HEK293 (cell line): ENCODE measurements at regions not wholly inside any gene's neighbourhood (a gene's known extent, or its start where the extent isn't known, plus 50 kb on each side); places are given as distances from the start of the nearest gene placed in this dataset.

Experiments used
- CTCF ChIA-PET: fragments of 350-600 bp; formaldehyde crosslinking; extraction: SDS; loops from one replicate; lab custom pipeline; 2021; ENCODE audit warnings: antibody characterized with exemption; lab: Yijun Ruan, JAX
- POLR2A ChIA-PET: fragments of 300-600 bp; formaldehyde crosslinking; extraction: SDS; loops from one replicate; lab custom pipeline; 2020; ENCODE audit warnings: antibody characterized with exemption, inconsistent platforms; lab: Yijun Ruan, JAX
- H3K27ac ChIP-seq: fragments of 200-500 bp; sonication (Bioruptor generic); 2 replicates; pipeline ENCODE4 v1.5.1; 2014; ENCODE audit warnings: low read depth, low read length, control low read depth, inconsistent platforms; ENCODE audit errors: extremely low read depth
- H3K36me3 ChIP-seq, 2 experiments: fragments of 200-500 bp in 1 of 2; sonication (Bioruptor generic) in 1 of 2; 1 replicate in 1 of 2; 2 replicates in 1 of 2; pipeline ENCODE4 v1.5.1; 2014 to 2017; ENCODE audit warnings: inconsistent platforms in 2 of 2, low read length in 2 of 2; ENCODE audit not compliant: control insufficient read depth in 2 of 2, insufficient read depth in 1 of 2
- H3K4me1 ChIP-seq: fragments of 200-500 bp; sonication (Bioruptor generic); 2 replicates; pipeline ENCODE4 v1.5.1; 2014; ENCODE audit warnings: mild to moderate bottlenecking, low read length, inconsistent platforms; ENCODE audit not compliant: control insufficient read depth, insufficient read depth
- H3K4me3 ChIP-seq: 2 replicates; pipeline ENCODE4 v1.5.1; 2011; ENCODE audit warnings: low read depth, mild to moderate bottlenecking, control low read depth, low read length, moderate library complexity
- H3K9me3 ChIP-seq: fragments of 200-500 bp; sonication (Bioruptor generic); 2 replicates; pipeline ENCODE4 v1.5.1; 2014; ENCODE audit warnings: low read depth, low read length, inconsistent platforms; ENCODE audit not compliant: control insufficient read depth, insufficient read depth
- GFI1B ChIP-seq: fragments of 450-650 bp; formaldehyde crosslinking; IDR thresholded peaks from 2 replicates; pipeline ENCODE4 v1.5.1; 2016; ENCODE audit warnings: missing biosample characterization, missing genetic modification characterization
- REPIN1 ChIP-seq: fragments of 450-650 bp; formaldehyde crosslinking; IDR thresholded peaks from 2 replicates; pipeline ENCODE4 v1.5.1; 2017; ENCODE audit warnings: missing biosample characterization, missing genetic modification characterization, low read depth
- SETDB1 ChIP-seq: IDR thresholded peaks from one replicate; pipeline ENCODE4 v1.6.1; 2017; ENCODE audit warnings: mild to moderate bottlenecking, low read length, moderate library complexity, mixed read lengths; ENCODE audit not compliant: insufficient read length
- ZBTB7A ChIP-seq: fragments of 450-650 bp; formaldehyde crosslinking; IDR thresholded peaks from 2 replicates; pipeline ENCODE4 v1.5.1; 2016; ENCODE audit warnings: low read depth, missing biosample characterization, missing genetic modification characterization
- ZIC2 ChIP-seq: fragments of 450-650 bp; formaldehyde crosslinking; IDR thresholded peaks from 2 replicates; pipeline ENCODE4 v1.5.1; 2016; ENCODE audit warnings: missing biosample characterization, missing genetic modification characterization
- ZNF174 ChIP-seq: fragments of 450-650 bp; formaldehyde crosslinking; IDR thresholded peaks from 2 replicates; pipeline ENCODE4 v1.5.0; 2017; ENCODE audit warnings: missing biosample characterization, mild to moderate bottlenecking, missing genetic modification characterization
- ZNF19 ChIP-seq: fragments of 450-650 bp; formaldehyde crosslinking; IDR thresholded peaks from 2 replicates; pipeline ENCODE4; 2016; ENCODE audit warnings: missing biosample characterization, missing genetic modification characterization, low read depth
- ZNF214 ChIP-seq: fragments of 450-650 bp; formaldehyde crosslinking; IDR thresholded peaks from 2 replicates; pipeline ENCODE4 v1.5.1; 2017; ENCODE audit warnings: missing biosample characterization, mild to moderate bottlenecking, missing genetic modification characterization, borderline replicate concordance
- ZNF341 ChIP-seq: fragments of 450-650 bp; formaldehyde crosslinking; IDR thresholded peaks from 2 replicates; pipeline ENCODE4; 2016; ENCODE audit warnings: low read depth, missing biosample characterization, missing genetic modification characterization
- ZNF391 ChIP-seq: fragments of 450-650 bp; formaldehyde crosslinking; IDR thresholded peaks from 2 replicates; pipeline ENCODE4 v1.5.1; 2016; ENCODE audit warnings: low read depth, missing biosample characterization, missing genetic modification characterization, borderline replicate concordance
- ZNF544 ChIP-seq: fragments of 450-650 bp; formaldehyde crosslinking; IDR thresholded peaks from 2 replicates; pipeline ENCODE4 v1.5.0; 2017; ENCODE audit warnings: missing biosample characterization, missing genetic modification characterization
- ZNF549 ChIP-seq: fragments of 450-650 bp; IDR thresholded peaks from 2 replicates; pipeline ENCODE4 v1.5.1; 2018; ENCODE audit warnings: missing biosample characterization, missing genetic modification characterization, mild to moderate bottlenecking, inconsistent platforms, moderate library complexity
- ZNF571 ChIP-seq: fragments of 450-650 bp; formaldehyde crosslinking; IDR thresholded peaks from 2 replicates; pipeline ENCODE4 v1.5.0; 2017; ENCODE audit warnings: missing biosample characterization, missing genetic modification characterization
- ZNF585B ChIP-seq: fragments of 450-650 bp; formaldehyde crosslinking; IDR thresholded peaks from 2 replicates; pipeline ENCODE4 v1.5.1; 2016; ENCODE audit warnings: missing biosample characterization, missing genetic modification characterization
- ZNF596 ChIP-seq: fragments of 450-650 bp; IDR thresholded peaks from 2 replicates; pipeline ENCODE4 v1.5.0; 2018; ENCODE audit warnings: missing biosample characterization, mild to moderate bottlenecking, missing genetic modification characterization, moderate library complexity
- ZNF747 ChIP-seq: fragments of 450-650 bp; formaldehyde crosslinking; IDR thresholded peaks from 2 replicates; pipeline ENCODE4 v1.5.1; 2016; ENCODE audit warnings: missing biosample characterization, missing genetic modification characterization
- ZNF777 ChIP-seq: fragments of 450-650 bp; formaldehyde crosslinking; IDR thresholded peaks from 2 replicates; pipeline ENCODE4 v1.5.1; 2017; ENCODE audit warnings: missing biosample characterization, missing genetic modification characterization, borderline replicate concordance
- TF ChIP-seq, protein P1 (sequence below): fragments of 450-650 bp; formaldehyde crosslinking; IDR thresholded peaks from 2 replicates; pipeline ENCODE4 v1.5.0; 2017; ENCODE audit warnings: missing biosample characterization, missing genetic modification characterization, borderline replicate concordance
- TF ChIP-seq, protein P2 (sequence below): fragments of 450-650 bp; formaldehyde crosslinking; IDR thresholded peaks from 2 replicates; pipeline ENCODE4 v1.5.1; 2016; ENCODE audit warnings: missing biosample characterization, missing genetic modification characterization
- TF ChIP-seq, protein P3 (sequence below): fragments of 450-650 bp; formaldehyde crosslinking; IDR thresholded peaks from 2 replicates; pipeline ENCODE4 v1.5.1; 2016; ENCODE audit warnings: missing biosample characterization, missing genetic modification characterization

- TF ChIP-seq, protein P1, sequence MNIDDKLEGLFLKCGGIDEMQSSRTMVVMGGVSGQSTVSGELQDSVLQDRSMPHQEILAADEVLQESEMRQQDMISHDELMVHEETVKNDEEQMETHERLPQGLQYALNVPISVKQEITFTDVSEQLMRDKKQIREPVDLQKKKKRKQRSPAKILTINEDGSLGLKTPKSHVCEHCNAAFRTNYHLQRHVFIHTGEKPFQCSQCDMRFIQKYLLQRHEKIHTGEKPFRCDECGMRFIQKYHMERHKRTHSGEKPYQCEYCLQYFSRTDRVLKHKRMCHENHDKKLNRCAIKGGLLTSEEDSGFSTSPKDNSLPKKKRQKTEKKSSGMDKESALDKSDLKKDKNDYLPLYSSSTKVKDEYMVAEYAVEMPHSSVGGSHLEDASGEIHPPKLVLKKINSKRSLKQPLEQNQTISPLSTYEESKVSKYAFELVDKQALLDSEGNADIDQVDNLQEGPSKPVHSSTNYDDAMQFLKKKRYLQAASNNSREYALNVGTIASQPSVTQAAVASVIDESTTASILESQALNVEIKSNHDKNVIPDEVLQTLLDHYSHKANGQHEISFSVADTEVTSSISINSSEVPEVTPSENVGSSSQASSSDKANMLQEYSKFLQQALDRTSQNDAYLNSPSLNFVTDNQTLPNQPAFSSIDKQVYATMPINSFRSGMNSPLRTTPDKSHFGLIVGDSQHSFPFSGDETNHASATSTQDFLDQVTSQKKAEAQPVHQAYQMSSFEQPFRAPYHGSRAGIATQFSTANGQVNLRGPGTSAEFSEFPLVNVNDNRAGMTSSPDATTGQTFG (tag by site-specific recombination): no peak
- no peak for TF ChIP-seq ZNF341 (tag by site-specific recombination)
- TF ChIP-seq, protein P2, sequence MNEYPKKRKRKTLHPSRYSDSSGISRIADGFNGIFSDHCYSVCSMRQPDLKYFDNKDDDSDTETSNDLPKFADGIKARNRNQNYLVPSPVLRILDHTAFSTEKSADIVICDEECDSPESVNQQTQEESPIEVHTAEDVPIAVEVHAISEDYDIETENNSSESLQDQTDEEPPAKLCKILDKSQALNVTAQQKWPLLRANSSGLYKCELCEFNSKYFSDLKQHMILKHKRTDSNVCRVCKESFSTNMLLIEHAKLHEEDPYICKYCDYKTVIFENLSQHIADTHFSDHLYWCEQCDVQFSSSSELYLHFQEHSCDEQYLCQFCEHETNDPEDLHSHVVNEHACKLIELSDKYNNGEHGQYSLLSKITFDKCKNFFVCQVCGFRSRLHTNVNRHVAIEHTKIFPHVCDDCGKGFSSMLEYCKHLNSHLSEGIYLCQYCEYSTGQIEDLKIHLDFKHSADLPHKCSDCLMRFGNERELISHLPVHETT (tag by site-specific recombination): no peak
- TF ChIP-seq ZNF747 (tag by site-specific recombination): no peak
- TF ChIP-seq ZNF549 (tag by site-specific recombination): no peak
- TF ChIP-seq ZIC2 (tag by site-specific recombination): no peak
These were observed 106.7 kb downstream of the OLFM4 start (continued) for GRCh38 chr13:53135301-53135700.

DNA sequence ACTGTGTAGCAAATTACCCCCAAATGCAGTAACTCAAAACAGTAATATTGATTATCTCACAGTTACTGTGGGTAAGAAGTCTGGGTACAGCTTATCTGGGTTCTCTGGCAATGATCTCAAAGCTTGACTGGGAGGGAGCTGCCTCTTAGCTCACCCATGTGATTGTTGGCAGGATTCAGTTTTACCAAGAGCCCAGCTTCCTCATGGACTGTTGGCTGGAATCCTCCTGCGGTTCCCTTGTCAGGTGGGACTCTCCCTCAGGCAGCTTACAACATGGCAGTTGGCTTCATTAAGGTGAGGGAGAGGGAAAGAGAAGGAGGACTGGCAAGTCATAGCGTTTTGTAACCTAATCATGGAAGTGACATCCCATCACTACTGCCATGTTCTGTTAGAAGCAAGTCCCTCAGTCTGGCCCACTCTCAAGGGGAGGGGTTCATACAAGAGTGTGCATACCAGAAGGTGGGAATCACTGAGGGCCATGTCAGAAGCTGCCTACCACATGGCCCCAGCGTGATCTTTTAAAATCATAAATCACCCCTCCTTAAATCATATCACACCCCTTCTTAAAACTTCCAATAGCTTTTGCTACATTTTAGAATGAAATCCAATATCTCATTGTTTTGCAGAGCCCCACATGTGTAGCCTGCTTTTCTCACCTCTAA lies 108.1 kb downstream of the OLFM4 start:
- Histone ChIP-seq H3K9me3 (no peaks in the 10 kb centered on the region), H3K27ac (no peak overlapping the region), H3K36me3 (no peaks in the 10 kb centered on the region), H3K4me1 (peaks cover under 1% of the 10 kb centered on the region; the same call in 1 of the 2 replicates), H3K4me3 (no peak overlapping the region)
- ChIA-PET POLR2A (no interaction called here), CTCF (interaction anchor here (0.9 kb wide), 1 partner anchor 15 kb away, joined by 6 read pairs; no protein-coding TSS in a partner anchor)
- no peak for TF ChIP-seq REPIN1
- peak; percentile 58 for TF ChIP-seq ZNF585B

GRCh38 chr13:53137779-53138178 lies 109.2 kb downstream of the OLFM4 start:
- peaks cover 3% of the 10 kb centered on the region; the same call in 1 of the 2 replicates for H3K4me1 ChIP-seq
- H3K36me3 ChIP-seq: no peaks in the 10 kb centered on the region
- H3K9me3 ChIP-seq: no peaks in the 10 kb centered on the region
- TF ChIP-seq ZNF174 (tag by site-specific recombination): no peak
- TF ChIP-seq SETDB1: no peak
- TF ChIP-seq, protein P3, sequence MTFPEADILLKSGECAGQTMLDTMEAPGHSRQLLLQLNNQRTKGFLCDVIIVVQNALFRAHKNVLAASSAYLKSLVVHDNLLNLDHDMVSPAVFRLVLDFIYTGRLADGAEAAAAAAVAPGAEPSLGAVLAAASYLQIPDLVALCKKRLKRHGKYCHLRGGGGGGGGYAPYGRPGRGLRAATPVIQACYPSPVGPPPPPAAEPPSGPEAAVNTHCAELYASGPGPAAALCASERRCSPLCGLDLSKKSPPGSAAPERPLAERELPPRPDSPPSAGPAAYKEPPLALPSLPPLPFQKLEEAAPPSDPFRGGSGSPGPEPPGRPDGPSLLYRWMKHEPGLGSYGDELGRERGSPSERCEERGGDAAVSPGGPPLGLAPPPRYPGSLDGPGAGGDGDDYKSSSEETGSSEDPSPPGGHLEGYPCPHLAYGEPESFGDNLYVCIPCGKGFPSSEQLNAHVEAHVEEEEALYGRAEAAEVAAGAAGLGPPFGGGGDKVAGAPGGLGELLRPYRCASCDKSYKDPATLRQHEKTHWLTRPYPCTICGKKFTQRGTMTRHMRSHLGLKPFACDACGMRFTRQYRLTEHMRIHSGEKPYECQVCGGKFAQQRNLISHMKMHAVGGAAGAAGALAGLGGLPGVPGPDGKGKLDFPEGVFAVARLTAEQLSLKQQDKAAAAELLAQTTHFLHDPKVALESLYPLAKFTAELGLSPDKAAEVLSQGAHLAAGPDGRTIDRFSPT: no peak
- TF ChIP-seq ZNF19 (tag by site-specific recombination): no peak
- H3K27ac ChIP-seq: no peak overlapping the region
- ChIA-PET CTCF (interaction anchor here (0.6 kb wide), 1 partner anchor 14 kb away, joined by 3 read pairs; no protein-coding TSS in a partner anchor), POLR2A (no interaction called here)
- no peak overlapping the region for H3K4me3 ChIP-seq

DNA sequence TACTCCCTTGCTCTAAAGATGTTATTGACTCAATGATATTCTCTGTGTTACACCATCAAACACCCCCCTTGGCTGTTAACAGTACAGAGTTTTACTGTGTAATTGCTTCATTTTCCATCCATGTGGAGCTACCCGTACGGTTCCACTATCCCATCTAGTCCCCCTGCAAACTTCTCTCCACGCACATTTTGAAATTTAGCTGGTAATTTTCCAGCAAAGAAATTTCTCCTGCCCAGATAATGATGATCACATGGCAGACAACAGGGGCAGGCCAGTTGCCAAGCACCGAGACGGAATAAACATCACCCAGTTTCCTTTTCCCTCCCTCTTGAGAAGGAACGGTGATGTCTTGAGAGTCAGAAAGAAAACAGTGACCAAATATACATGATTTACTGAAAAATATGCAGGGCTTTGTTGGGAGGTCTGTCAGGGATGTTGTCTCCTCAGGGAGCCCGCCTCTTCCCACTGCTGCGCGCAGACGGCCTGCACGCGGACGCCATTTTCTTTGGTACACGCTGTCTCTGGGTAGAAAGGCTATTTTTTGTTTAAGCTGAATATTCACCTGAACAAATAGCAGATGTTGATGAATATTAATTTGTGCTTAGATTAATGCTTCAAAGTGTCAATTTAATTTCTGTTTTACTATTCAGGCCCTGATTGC lies 109.9 kb downstream of the OLFM4 start:
- H3K9me3 ChIP-seq: no peaks in the 10 kb centered on the region
- ChIA-PET CTCF (interaction anchor here (0.6 to 0.7 kb wide), 2 partner anchors 9 to 13 kb away, joined by 3 to 6 read pairs; no protein-coding TSS in a partner anchor), POLR2A (no interaction called here)
- peaks cover 3% of the 10 kb centered on the region; the same call in 1 of the 2 replicates for H3K4me1 ChIP-seq
- no peak overlapping the region for H3K4me3 ChIP-seq
- H3K27ac ChIP-seq: no peak overlapping the region
- no peaks in the 10 kb centered on the region for H3K36me3 ChIP-seq
- TF ChIP-seq ZBTB7A (tag by site-specific recombination) (no peak), GFI1B (tag by site-specific recombination) (no peak), ZNF571 (tag by site-specific recombination) (no peak), ZNF391 (tag by site-specific recombination) (no peak), ZNF777 (no peak), ZNF544 (tag by site-specific recombination) (no peak), ZNF596 (tag by site-specific recombination) (no peak), ZNF214 (no peak)
